ENCODE measurements at regions not wholly inside any gene's neighbourhood (a gene's known extent, or its start where the extent isn't known, plus 50 kb on each side); places are given as distances from the start of the nearest gene placed in this dataset.

DNA sequence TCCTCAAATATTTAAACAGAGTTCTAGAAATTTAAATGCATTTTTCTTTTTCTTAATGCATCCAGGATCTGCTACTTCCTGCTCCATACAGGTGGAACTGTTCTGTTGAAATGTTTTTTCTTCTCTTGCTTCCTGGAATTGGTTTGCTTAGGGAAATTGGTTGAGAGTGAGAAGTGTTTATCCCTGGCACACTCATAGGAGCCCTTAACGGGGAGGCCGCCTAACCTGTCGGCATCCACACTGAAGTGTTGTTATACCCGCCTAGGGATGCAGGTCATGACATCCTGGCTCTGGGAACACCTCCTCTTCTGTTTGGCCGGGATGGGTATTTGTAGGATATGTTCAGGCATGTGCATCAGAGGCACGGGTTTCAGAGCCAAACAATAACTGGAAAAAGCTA is 239.7 kb downstream of the GADD45G start:
- Histone ChIP-seq H3K36me3 (ENCODE audit: control insufficient read depth in 2 of 4, insufficient read depth in 4 of 4, low read length in 3 of 4) (no peaks in the 10 kb centered on the region), H3K23me2 (ENCODE audit: low read depth, low read length) (no peaks in the 10 kb centered on the region; the same call in 1 of the 2 replicates), H4K20me1 (replicated peaks in 1 of 2; ENCODE audit: control insufficient read depth in 1 of 2, insufficient read depth in 2 of 2, low read length in 2 of 2) (peaks cover 0 to 4% of the 10 kb centered on the region in 2 experiments), H2BK5ac (ENCODE audit: low read depth, low read length) (no peak overlapping the region), H3K79me1 (ENCODE audit: low read depth, low read length) (no peaks in the 10 kb centered on the region), H3K23ac (ENCODE audit: insufficient read length) (no peak overlapping the region), H3K27me3 (replicated peaks in 1 of 4; ENCODE audit: control insufficient read depth in 3 of 4, extremely low read depth in 1 of 4, insufficient read depth in 3 of 4, low read length in 3 of 4) (peaks cover 0 to under 1% (median 0%) of the 10 kb centered on the region in 4 experiments; a peak in 1 of 7 replicates), H3K18ac (ENCODE audit: extremely low read depth, low read length) (no peak overlapping the region), H4K91ac (replicated peaks; ENCODE audit: insufficient read length, low read length) (no peak overlapping the region), H3K14ac (ENCODE audit: insufficient read length) (no peak overlapping the region), H4K5ac (ENCODE audit: insufficient read length, low read depth, low read length) (no peak overlapping the region), H3K79me2 (ENCODE audit: control insufficient read depth in 1 of 2, insufficient read depth in 2 of 2, low read length in 2 of 2) (no peaks in the 10 kb centered on the region), H2AFZ (ENCODE audit: low read length) (no peak overlapping the region), H4K8ac (ENCODE audit: extremely low read depth, insufficient read depth, low read length) (no peak overlapping the region), H3K56ac (replicated peaks; ENCODE audit: insufficient read length, low read depth, low read length) (no peak overlapping the region), H2BK20ac (ENCODE audit: low read length) (no peak overlapping the region), H3K4me3 (ENCODE audit: extremely low read depth in 1 of 4, insufficient read depth in 2 of 4, low read depth in 3 of 4, low read length in 4 of 4) (no peak overlapping the region), H2BK15ac (ENCODE audit: low read length) (no peak overlapping the region), H3K4me2 (ENCODE audit: insufficient read depth in 1 of 2, low read depth in 2 of 2, low read length in 2 of 2) (no peak overlapping the region), H2AK5ac (ENCODE audit: low read depth, low read length) (no peak overlapping the region), H3K9ac (replicated peaks in 1 of 4; ENCODE audit: extremely low read depth in 1 of 4, low read depth in 3 of 4, low read length in 3 of 4) (no peak overlapping the region), H3K4ac (replicated peaks; ENCODE audit: insufficient read length, low read depth, low read length) (no peak overlapping the region), H3K4me1 (replicated peaks in 1 of 4; ENCODE audit: control insufficient read depth in 3 of 4, insufficient read depth in 4 of 4, low read length in 3 of 4) (peaks cover 0 to 5% (median 3%) of the 10 kb centered on the region in 4 experiments; a peak in 2 of 7 replicates), H3K27ac (ENCODE audit: low read depth, low read length) (no peak overlapping the region), H2BK12ac (ENCODE audit: low read depth, low read length) (no peak overlapping the region), H3K9me3 (ENCODE audit: insufficient read depth in 2 of 2, low read depth in 1 of 2, low read length in 1 of 2) (no peaks in the 10 kb centered on the region), H2BK120ac (replicated peaks; ENCODE audit: low read depth, low read length) (no peak overlapping the region)
- FAIRE-seq = no peak
- POLR2A ChIA-PET (ENCODE audit: partially characterized antibody) = no interaction called here
- no peak for DNase-seq (ENCODE audit: low read depth in 1 of 2, low spot score in 2 of 2)
- 97% methylated on average over 6 of the region's 6 CpGs; no CpG with 5 or more reads in 1 of the 2 experiments for WGBS, 2 experiments (ENCODE audit: extremely low coverage in 1 of 2, insufficient coverage in 1 of 2, insufficient read length in 1 of 2, insufficient replicate concordance in 2 of 2, low coverage in 1 of 2, low lambda C conversion rate in 2 of 2, missing lambda C conversion rate in 1 of 2)
- CTCF ChIA-PET (ENCODE audit: partially characterized antibody) = no interaction called here
- TF ChIP-seq RBBP5 (IDR thresholded peaks at IDR 0.05; ENCODE audit: borderline replicate concordance, low read depth, low read length) = no peak
- TF ChIP-seq, protein P1, sequence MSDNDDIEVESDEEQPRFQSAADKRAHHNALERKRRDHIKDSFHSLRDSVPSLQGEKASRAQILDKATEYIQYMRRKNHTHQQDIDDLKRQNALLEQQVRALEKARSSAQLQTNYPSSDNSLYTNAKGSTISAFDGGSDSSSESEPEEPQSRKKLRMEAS (IDR thresholded peaks at IDR 0.05) = no peak
- no peak for TF ChIP-seq BACH1 (IDR thresholded peaks at IDR 0.05; ENCODE audit: low read length)
- TF ChIP-seq PHF8 (conservative IDR thresholded peaks at IDR 0.05; ENCODE audit: low read depth, low read length) = no peak
- TF ChIP-seq RFX5 (IDR thresholded peaks at IDR 0.05; ENCODE audit: borderline replicate concordance, low read depth, low read length) = no peak

Measured in H1 (cell line).